ENCODE measurements at regions not wholly inside any gene's neighbourhood (a gene's known extent, or its start where the extent isn't known, plus 50 kb on each side); places are given as distances from the start of the nearest gene placed in this dataset.
"Not testable (repeated sequence)": the region's sequence is repeated elsewhere in the genome, so short reads cannot be mapped to it uniquely, and the experiment has no call there.

GRCh38 chr11:81286959-81287358 lies 1446.7 kb downstream of the FAM181B start:
- TF ChIP-seq, protein P1, sequence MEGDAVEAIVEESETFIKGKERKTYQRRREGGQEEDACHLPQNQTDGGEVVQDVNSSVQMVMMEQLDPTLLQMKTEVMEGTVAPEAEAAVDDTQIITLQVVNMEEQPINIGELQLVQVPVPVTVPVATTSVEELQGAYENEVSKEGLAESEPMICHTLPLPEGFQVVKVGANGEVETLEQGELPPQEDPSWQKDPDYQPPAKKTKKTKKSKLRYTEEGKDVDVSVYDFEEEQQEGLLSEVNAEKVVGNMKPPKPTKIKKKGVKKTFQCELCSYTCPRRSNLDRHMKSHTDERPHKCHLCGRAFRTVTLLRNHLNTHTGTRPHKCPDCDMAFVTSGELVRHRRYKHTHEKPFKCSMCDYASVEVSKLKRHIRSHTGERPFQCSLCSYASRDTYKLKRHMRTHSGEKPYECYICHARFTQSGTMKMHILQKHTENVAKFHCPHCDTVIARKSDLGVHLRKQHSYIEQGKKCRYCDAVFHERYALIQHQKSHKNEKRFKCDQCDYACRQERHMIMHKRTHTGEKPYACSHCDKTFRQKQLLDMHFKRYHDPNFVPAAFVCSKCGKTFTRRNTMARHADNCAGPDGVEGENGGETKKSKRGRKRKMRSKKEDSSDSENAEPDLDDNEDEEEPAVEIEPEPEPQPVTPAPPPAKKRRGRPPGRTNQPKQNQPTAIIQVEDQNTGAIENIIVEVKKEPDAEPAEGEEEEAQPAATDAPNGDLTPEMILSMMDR (IDR thresholded peaks at IDR 0.05; ENCODE audit: low read length, missing control alignments): no peak
- DNase-seq (ENCODE audit: low read depth): no peak
- no peak overlapping the region for H3K4me3 ChIP-seq (replicated peaks; ENCODE audit: low read depth, low read length)

GRCh38 chr11:81286550-81286949 lies 1447.1 kb downstream of the FAM181B start:
- H3K4me3 ChIP-seq (replicated peaks; ENCODE audit: low read depth, low read length): no peak overlapping the region
- no peak for DNase-seq (ENCODE audit: low read depth)
- TF ChIP-seq, protein P1 (IDR thresholded peaks at IDR 0.05; ENCODE audit: low read length, missing control alignments): no peak

GRCh38 chr11:81280228-81280627 lies 1453.4 kb downstream of the FAM181B start:
- DNase-seq (ENCODE audit: low read depth); H3K4me3 ChIP-seq (replicated peaks; ENCODE audit: low read depth, low read length): not testable (repeated sequence)

DNA sequence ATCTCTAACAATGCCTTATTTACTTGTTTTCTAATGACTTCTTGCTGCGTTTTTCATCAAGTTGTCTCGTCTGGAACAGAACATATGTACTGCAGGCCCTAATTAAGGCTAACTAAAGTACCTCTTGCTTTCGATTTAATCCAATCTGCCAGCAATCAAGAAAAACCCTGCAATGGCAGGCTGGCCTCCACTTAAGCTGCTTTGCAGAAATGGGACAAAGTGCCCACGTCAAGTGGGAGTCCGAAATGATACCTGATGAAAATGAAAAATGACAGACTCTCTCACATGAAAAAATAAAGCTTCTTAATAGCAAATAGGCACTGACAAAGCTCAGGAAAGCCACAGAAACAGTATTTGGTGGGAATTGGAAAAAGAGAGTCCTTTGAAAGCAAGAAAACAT lies 1454.7 kb downstream of the FAM181B start:
- no peak for DNase-seq (ENCODE audit: low read depth)

GRCh38 chr11:81270686-81271085 lies 1463.0 kb downstream of the FAM181B start:
- no peak overlapping the region for H3K4me3 ChIP-seq (replicated peaks; ENCODE audit: low read depth, low read length)

More for the DNA sequence above, 1454.7 kb downstream of the FAM181B start:
- TF ChIP-seq, protein P1 (IDR thresholded peaks at IDR 0.05; ENCODE audit: low read length, missing control alignments): no peak
- H3K4me3 ChIP-seq (replicated peaks; ENCODE audit: low read depth, low read length): no peak overlapping the region

DNA sequence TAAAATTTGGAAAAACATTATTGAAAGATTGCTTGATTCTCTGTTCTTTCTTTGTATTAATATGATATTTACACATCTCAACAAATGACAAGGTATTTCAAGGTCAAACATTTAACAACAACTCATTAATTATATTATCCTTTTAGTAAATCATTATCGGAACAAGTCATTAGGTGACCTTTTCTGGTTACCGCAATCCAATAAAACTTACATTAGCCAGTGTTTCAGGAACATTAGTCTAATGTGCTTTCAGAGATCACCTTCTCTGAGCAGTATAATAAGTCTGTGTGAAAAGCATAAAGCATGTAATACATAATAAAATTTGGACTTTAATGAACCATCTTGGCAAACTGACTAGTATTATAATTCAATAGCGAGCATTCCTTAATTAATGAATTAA lies 1466.4 kb downstream of the FAM181B start:
- no peak for DNase-seq (ENCODE audit: low read depth)
- H3K4me3 ChIP-seq (replicated peaks; ENCODE audit: low read depth, low read length): no peak overlapping the region
- TF ChIP-seq, protein P1 (IDR thresholded peaks at IDR 0.05; ENCODE audit: low read length, missing control alignments): no peak

More at GRCh38 chr11:81270686-81271085, 1463.0 kb downstream of the FAM181B start:
- no peak for DNase-seq (ENCODE audit: low read depth)
- TF ChIP-seq, protein P1 (IDR thresholded peaks at IDR 0.05; ENCODE audit: low read length, missing control alignments): no peak

GRCh38 chr11:81259471-81259870 lies 1474.2 kb downstream of the FAM181B start:
- no peak overlapping the region for H3K4me3 ChIP-seq (replicated peaks; ENCODE audit: low read depth, low read length)
- no peak for DNase-seq (ENCODE audit: low read depth)
- TF ChIP-seq, protein P1 (IDR thresholded peaks at IDR 0.05; ENCODE audit: low read length, missing control alignments): no peak
